IPS DF 6.9 (cell line): ENCODE measurements at regions not wholly inside any gene's neighbourhood (a gene's known extent, or its start where the extent isn't known, plus 50 kb on each side); places are given as distances from the start of the nearest gene placed in this dataset.
"Not testable (repeated sequence)": the region's sequence is repeated elsewhere in the genome, so short reads cannot be mapped to it uniquely, and the experiment has no call there.

Experiments
- DNase-seq: peaks from one replicate; pipeline ENCODE4 v3.0.0-alpha.2; 2013; ENCODE audit warnings: low read depth, low spot score
- H3K27ac ChIP-seq: one replicate; pipeline ENCODE4 v1.5.1; 2013; ENCODE audit warnings: low read length, control low read depth
- H3K27me3 ChIP-seq: 2 replicates; pipeline ENCODE4 v1.6.1; 2013; ENCODE audit warnings: mild to moderate bottlenecking, low read length; ENCODE audit not compliant: control insufficient read depth, insufficient read depth
- H3K36me3 ChIP-seq: 2 replicates; pipeline ENCODE4 v1.6.1; 2013; ENCODE audit warnings: low read length; ENCODE audit not compliant: control insufficient read depth, insufficient read depth
- H3K4me1 ChIP-seq: 2 replicates; pipeline ENCODE4 v1.6.1; 2013; ENCODE audit warnings: low read length; ENCODE audit not compliant: control insufficient read depth, insufficient read depth
- H3K4me3 ChIP-seq: 2 replicates; pipeline ENCODE4 v1.5.1; 2013; ENCODE audit warnings: mild to moderate bottlenecking, low read length
- H3K9me3 ChIP-seq: 2 replicates; pipeline ENCODE4 v1.6.1; 2013; ENCODE audit warnings: low read length, inconsistent platforms; ENCODE audit not compliant: control insufficient read depth, insufficient read depth
- WGBS: extraction: QIAGEN DNeasy Blood & Tissue Kit; methylation state at CpG from one replicate; pipeline ENCODE4 v1.1.7; 2013; ENCODE audit warnings: mixed read lengths, missing lambda C conversion rate; ENCODE audit not compliant: insufficient read length, insufficient coverage; 5-methylcytosine and 5-hydroxymethylcytosine counted together

GRCh38 chr4:164100741-164101365, 606.4 kb downstream of the TMA16 start:
- not testable (repeated sequence) for H3K27me3 ChIP-seq, DNase-seq, H3K9me3 ChIP-seq, H3K36me3 ChIP-seq, H3K4me1 ChIP-seq, H3K27ac ChIP-seq, H3K4me3 ChIP-seq
- WGBS: no CpG with 5 or more reads among the region's 23 CpGs

GRCh38 chr4:164108971-164109370, 614.5 kb downstream of the TMA16 start:
- no peaks in the 10 kb centered on the region for H3K36me3 ChIP-seq
- H3K4me1 ChIP-seq: no peaks in the 10 kb centered on the region; the same call in 1 of the 2 replicates
- no peak overlapping the region for H3K27ac ChIP-seq
- no peak overlapping the region for H3K4me3 ChIP-seq
- H3K27me3 ChIP-seq: no peaks in the 10 kb centered on the region
- H3K9me3 ChIP-seq: no peaks in the 10 kb centered on the region
- DNase-seq: no peak
- no CpG with 5 or more reads among the region's 2 CpGs for whole genome bisulfite sequencing

- Histone ChIP-seq H3K9me3 (no peaks in the 10 kb centered on the region), H3K36me3 (no peaks in the 10 kb centered on the region), H3K27ac (no peak overlapping the region), H3K4me1 (no peaks in the 10 kb centered on the region; the same call in 1 of the 2 replicates), H3K27me3 (no peaks in the 10 kb centered on the region), H3K4me3 (no peak overlapping the region)
- no CpG with 5 or more reads among the region's 4 CpGs for WGBS
- DNase-seq: no peak
Observed at GRCh38 chr4:164109503-164109902, 615.0 kb downstream of the TMA16 start.

GRCh38 chr4:164115236-164115635, 620.7 kb downstream of the TMA16 start:
- DNase-seq: no peak
- no peaks in the 10 kb centered on the region for H3K36me3 ChIP-seq
- no peak overlapping the region for H3K27ac ChIP-seq
- no CpG with 5 or more reads among the region's 2 CpGs for WGBS
- no peaks in the 10 kb centered on the region for H3K4me1 ChIP-seq
- H3K9me3 ChIP-seq: no peaks in the 10 kb centered on the region
- H3K4me3 ChIP-seq: no peak overlapping the region
- H3K27me3 ChIP-seq: no peaks in the 10 kb centered on the region

GRCh38 chr4:164116286-164116685, 621.8 kb downstream of the TMA16 start:
- DNase-seq: no peak
- no CpG with 5 or more reads among the region's 1 CpG for WGBS
- Histone ChIP-seq H3K36me3 (no peaks in the 10 kb centered on the region), H3K27me3 (no peaks in the 10 kb centered on the region), H3K9me3 (no peaks in the 10 kb centered on the region), H3K4me1 (no peaks in the 10 kb centered on the region), H3K4me3 (no peak overlapping the region), H3K27ac (no peak overlapping the region)

GRCh38 chr4:164134388-164134787, 619.5 kb upstream of the SMIM31 start:
- no peaks in the 10 kb centered on the region for H3K4me1 ChIP-seq
- H3K27me3 ChIP-seq: no peaks in the 10 kb centered on the region
- H3K9me3 ChIP-seq: no peaks in the 10 kb centered on the region
- no peak for DNase-seq
- no peaks in the 10 kb centered on the region for H3K36me3 ChIP-seq
- H3K4me3 ChIP-seq: no peak overlapping the region
- no peak overlapping the region for H3K27ac ChIP-seq
- no CpG with 5 or more reads among the region's 2 CpGs for WGBS

GRCh38 chr4:164136180-164136616, 617.7 kb upstream of the SMIM31 start:
- no peak for DNase-seq
- Histone ChIP-seq H3K27me3 (no peaks in the 10 kb centered on the region), H3K27ac (no peak overlapping the region), H3K36me3 (no peaks in the 10 kb centered on the region), H3K9me3 (no peaks in the 10 kb centered on the region), H3K4me3 (no peak overlapping the region), H3K4me1 (no peaks in the 10 kb centered on the region)
- no CpG with 5 or more reads among the region's 2 CpGs for WGBS

GRCh38 chr4:164138521-164138920, 615.4 kb upstream of the SMIM31 start:
- Histone ChIP-seq H3K36me3 (no peaks in the 10 kb centered on the region), H3K9me3 (no peaks in the 10 kb centered on the region), H3K27ac (no peak overlapping the region), H3K27me3 (no peaks in the 10 kb centered on the region), H3K4me1 (no peaks in the 10 kb centered on the region), H3K4me3 (no peak overlapping the region)
- no CpG with 5 or more reads among the region's 2 CpGs for WGBS
- no peak for DNase-seq

- no peak overlapping the region for H3K27ac ChIP-seq
- H3K36me3 ChIP-seq: no peaks in the 10 kb centered on the region
- no peaks in the 10 kb centered on the region for H3K4me1 ChIP-seq
- H3K9me3 ChIP-seq: no peaks in the 10 kb centered on the region
- no peak overlapping the region for H3K4me3 ChIP-seq
- no CpG with 5 or more reads among the region's 1 CpG for WGBS
- no peaks in the 10 kb centered on the region for H3K27me3 ChIP-seq
- no peak for DNase-seq
Observed at GRCh38 chr4:164139291-164139690, 614.6 kb upstream of the SMIM31 start.

GRCh38 chr4:164141755-164142375, 612.1 kb upstream of the SMIM31 start:
- WGBS: no CpG with 5 or more reads among the region's 20 CpGs
- not testable (repeated sequence) for H3K9me3 ChIP-seq, H3K36me3 ChIP-seq, DNase-seq, H3K27ac ChIP-seq, H3K27me3 ChIP-seq, H3K4me1 ChIP-seq, H3K4me3 ChIP-seq

GRCh38 chr4:164154416-164154815, 599.5 kb upstream of the SMIM31 start:
- H3K36me3 ChIP-seq: no peaks in the 10 kb centered on the region
- no peak for DNase-seq
- H3K27ac ChIP-seq: no peak overlapping the region
- no peaks in the 10 kb centered on the region for H3K27me3 ChIP-seq
- WGBS: no CpG with 5 or more reads among the region's 4 CpGs
- no peaks in the 10 kb centered on the region for H3K9me3 ChIP-seq
- no peak overlapping the region for H3K4me3 ChIP-seq
- H3K4me1 ChIP-seq: no peaks in the 10 kb centered on the region
